Gastrocnemius medialis (tissue), 4 donors: ENCODE measurements at regions not wholly inside any gene's neighbourhood (a gene's known extent, or its start where the extent isn't known, plus 50 kb on each side); places are given as distances from the start of the nearest gene placed in this dataset.

Experiments used
- CTCF ChIP-seq, 5 experiments: fragments of 450-650 bp in 3 of 5; fragments of 200-600 bp in 2 of 5; sonication (generic) in 2 of 5; IDR thresholded peaks in 4 of 5; conservative IDR thresholded peaks in 1 of 5; 1 replicate in 4 of 5; 2 replicates in 1 of 5; pipeline ENCODE4 v1.5.1; 2016 to 2019; ENCODE audit warnings: antibody characterized with exemption in 5 of 5, mild to moderate bottlenecking in 3 of 5, moderate library complexity in 3 of 5
- POLR2A ChIP-seq, 2 donors: fragments of 450-650 bp; IDR thresholded peaks; one replicate each; pipeline ENCODE4 v1.6.1; 2017; ENCODE audit warnings: antibody characterized with exemption in 2 of 2, mild to moderate bottlenecking in 2 of 2, moderate library complexity in 2 of 2

GRCh38 chr9:82789155-82789824 lies 273.7 kb downstream of the RASEF start:
- TF ChIP-seq CTCF (IDR thresholded peaks at IDR 0.05 in 4 of 5, conservative IDR thresholded peaks at IDR 0.05 in 1 of 5) (no peak), POLR2A (IDR thresholded peaks at IDR 0.05) (no peak)
